ENCODE measurements at regions not wholly inside any gene's neighbourhood (a gene's known extent, or its start where the extent isn't known, plus 50 kb on each side); places are given as distances from the start of the nearest gene placed in this dataset.

GRCh38 chr12:59020073-59020946 is 100.0 kb upstream of the LRIG3 start:
- no TSS peak for BruUV-seq (replicated peaks)
- H3K36me3 Mint-ChIP-seq (ENCODE audit: insufficient read depth, unreplicated experiment): no peaks in the 10 kb centered on the region
- no peaks in the 10 kb centered on the region for H3K9me3 Mint-ChIP-seq (ENCODE audit: unreplicated experiment)
- Histone ChIP-seq H3K36me3 (ENCODE audit: control insufficient read depth, insufficient read depth, low read length) (no peaks in the 10 kb centered on the region), H3K4me3 (ENCODE audit: low read depth, low read length) (no peak overlapping the region), H3K27me3 (replicated peaks; ENCODE audit: control insufficient read depth, insufficient read depth, low read length) (no peaks in the 10 kb centered on the region), H3K9me3 (no peaks in the 10 kb centered on the region), H3K4me1 (no peaks in the 10 kb centered on the region)
- intact Hi-C loops (cut with micrococcal nuclease; ENCODE audit: unreplicated experiment): no loop called here
- no peak overlapping the region for H3K4me3 Mint-ChIP-seq (ENCODE audit: unreplicated experiment)
- no peaks in the 10 kb centered on the region for H3K4me1 Mint-ChIP-seq (ENCODE audit: low read depth, unreplicated experiment)
- H3K27me3 Mint-ChIP-seq (ENCODE audit: insufficient read depth, unreplicated experiment): peaks cover 12% of the 10 kb centered on the region
- CTCF ChIA-PET: no interaction called here
- H3K27ac Mint-ChIP-seq (ENCODE audit: unreplicated experiment): no peak overlapping the region
- no peak for DNase-seq
- POLR2A ChIA-PET: no interaction called here
- no peak for TF ChIP-seq CTCF (IDR thresholded peaks at IDR 0.05; ENCODE audit: insufficient read depth in 1 of 2, low read depth in 1 of 2, low read length in 1 of 2, severe bottlenecking in 1 of 2, unreplicated experiment in 1 of 2)

GRCh38 chr12:59014885-59015284 is 94.6 kb upstream of the LRIG3 start:
- Mint-ChIP-seq H3K4me1 (ENCODE audit: low read depth, unreplicated experiment) (no peaks in the 10 kb centered on the region), H3K27ac (ENCODE audit: unreplicated experiment) (no peak overlapping the region), H3K9me3 (ENCODE audit: unreplicated experiment) (no peaks in the 10 kb centered on the region), H3K4me3 (ENCODE audit: unreplicated experiment) (no peak overlapping the region), H3K36me3 (ENCODE audit: insufficient read depth, unreplicated experiment) (no peaks in the 10 kb centered on the region), H3K27me3 (ENCODE audit: insufficient read depth, unreplicated experiment) (peaks cover 8% of the 10 kb centered on the region)
- POLR2A ChIA-PET: no interaction called here
- no peaks in the 10 kb centered on the region for H3K9me3 ChIP-seq
- CTCF ChIA-PET: no interaction called here
- BruUV-seq (replicated peaks): no TSS peak
- no peaks in the 10 kb centered on the region for H3K36me3 ChIP-seq (ENCODE audit: control insufficient read depth, insufficient read depth, low read length)
- H3K4me3 ChIP-seq (ENCODE audit: low read depth, low read length): no peak overlapping the region
- no peak for DNase-seq
- intact Hi-C loops (cut with micrococcal nuclease; ENCODE audit: unreplicated experiment): no loop called here
- H3K27me3 ChIP-seq (replicated peaks; ENCODE audit: control insufficient read depth, insufficient read depth, low read length): no peaks in the 10 kb centered on the region
- H3K4me1 ChIP-seq: no peaks in the 10 kb centered on the region
- TF ChIP-seq CTCF (IDR thresholded peaks at IDR 0.05; ENCODE audit: insufficient read depth in 1 of 2, low read depth in 1 of 2, low read length in 1 of 2, severe bottlenecking in 1 of 2, unreplicated experiment in 1 of 2): no peak

GRCh38 chr12:59010941-59011340 is 90.6 kb upstream of the LRIG3 start:
- TF ChIP-seq CTCF (IDR thresholded peaks at IDR 0.05; ENCODE audit: insufficient read depth in 1 of 2, low read depth in 1 of 2, low read length in 1 of 2, severe bottlenecking in 1 of 2, unreplicated experiment in 1 of 2): no peak
- Mint-ChIP-seq H3K9me3 (ENCODE audit: unreplicated experiment) (no peaks in the 10 kb centered on the region), H3K27ac (ENCODE audit: unreplicated experiment) (no peak overlapping the region), H3K27me3 (ENCODE audit: insufficient read depth, unreplicated experiment) (peaks cover 9% of the 10 kb centered on the region), H3K36me3 (ENCODE audit: insufficient read depth, unreplicated experiment) (no peaks in the 10 kb centered on the region), H3K4me3 (ENCODE audit: unreplicated experiment) (no peak overlapping the region), H3K4me1 (ENCODE audit: low read depth, unreplicated experiment) (no peaks in the 10 kb centered on the region)
- Histone ChIP-seq H3K9me3 (no peaks in the 10 kb centered on the region), H3K27me3 (replicated peaks; ENCODE audit: control insufficient read depth, insufficient read depth, low read length) (no peaks in the 10 kb centered on the region), H3K36me3 (ENCODE audit: control insufficient read depth, insufficient read depth, low read length) (no peaks in the 10 kb centered on the region), H3K4me1 (no peaks in the 10 kb centered on the region), H3K4me3 (ENCODE audit: low read depth, low read length) (no peak overlapping the region)
- CTCF ChIA-PET: no interaction called here
- intact Hi-C loops (cut with micrococcal nuclease; ENCODE audit: unreplicated experiment): no loop called here
- POLR2A ChIA-PET: no interaction called here
- no peak for DNase-seq
- no TSS peak for BruUV-seq (replicated peaks)

Data from Caco-2 (cell line).